ENCODE measurements at regions not wholly inside any gene's neighbourhood (a gene's known extent, or its start where the extent isn't known, plus 50 kb on each side); places are given as distances from the start of the nearest gene placed in this dataset.

DNA sequence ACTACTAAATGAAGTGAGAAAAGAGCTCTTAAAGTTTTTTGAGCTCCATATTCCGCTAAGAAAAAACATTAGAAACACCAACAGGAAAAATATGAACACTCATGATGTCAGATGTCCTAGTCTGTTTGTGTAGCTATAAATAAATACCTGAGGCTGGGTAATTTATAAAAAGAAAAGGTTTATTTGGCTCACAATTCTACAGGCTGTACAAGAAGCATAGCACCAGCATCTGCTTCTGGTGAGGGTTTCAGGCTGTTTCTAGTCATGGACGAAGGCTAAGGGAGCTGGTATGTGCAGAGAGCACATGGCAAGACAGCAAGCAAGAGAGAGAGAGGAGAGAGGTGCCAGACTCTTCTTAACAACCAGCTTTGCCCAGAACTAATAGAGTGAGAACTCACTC lies 186.2 kb downstream of the PLK2 start:
- Histone ChIP-seq H3K4me3 (ENCODE audit: insufficient read depth, low read depth, low read length) (no peak overlapping the region), H2AFZ (ENCODE audit: low read depth, low read length) (no peak overlapping the region), H4K20me1 (ENCODE audit: insufficient read depth, low read length) (no peaks in the 10 kb centered on the region), H3K79me2 (ENCODE audit: insufficient read depth, low read length) (no peaks in the 10 kb centered on the region), H3K36me3 (ENCODE audit: insufficient read depth, low read length) (no peaks in the 10 kb centered on the region), H3K27ac (ENCODE audit: low read depth, low read length) (no peak overlapping the region), H3K4me1 (ENCODE audit: insufficient read depth, low read length) (no peaks in the 10 kb centered on the region), H3K9me3 (ENCODE audit: insufficient read depth, low read depth, low read length) (no peaks in the 10 kb centered on the region), H3K9ac (ENCODE audit: low read length) (no peak overlapping the region), H3K4me2 (ENCODE audit: low read length) (no peak overlapping the region), H3K27me3 (ENCODE audit: insufficient read depth, low read length) (no peaks in the 10 kb centered on the region)
- H3K9me3 Mint-ChIP-seq (ENCODE audit: unreplicated experiment) = peaks cover 6% of the 10 kb centered on the region
- H3K4me1 Mint-ChIP-seq (ENCODE audit: low read depth, unreplicated experiment) = peaks cover 8% of the 10 kb centered on the region
- no peaks in the 10 kb centered on the region for H3K27me3 Mint-ChIP-seq (ENCODE audit: low read depth, unreplicated experiment)
- FAIRE-seq (no peak), DNase-seq (ENCODE audit: low read depth) (no peak)
- peak overlapping the region; percentile 14 for H3K27ac Mint-ChIP-seq (ENCODE audit: unreplicated experiment)
- TF ChIP-seq, protein P1, sequence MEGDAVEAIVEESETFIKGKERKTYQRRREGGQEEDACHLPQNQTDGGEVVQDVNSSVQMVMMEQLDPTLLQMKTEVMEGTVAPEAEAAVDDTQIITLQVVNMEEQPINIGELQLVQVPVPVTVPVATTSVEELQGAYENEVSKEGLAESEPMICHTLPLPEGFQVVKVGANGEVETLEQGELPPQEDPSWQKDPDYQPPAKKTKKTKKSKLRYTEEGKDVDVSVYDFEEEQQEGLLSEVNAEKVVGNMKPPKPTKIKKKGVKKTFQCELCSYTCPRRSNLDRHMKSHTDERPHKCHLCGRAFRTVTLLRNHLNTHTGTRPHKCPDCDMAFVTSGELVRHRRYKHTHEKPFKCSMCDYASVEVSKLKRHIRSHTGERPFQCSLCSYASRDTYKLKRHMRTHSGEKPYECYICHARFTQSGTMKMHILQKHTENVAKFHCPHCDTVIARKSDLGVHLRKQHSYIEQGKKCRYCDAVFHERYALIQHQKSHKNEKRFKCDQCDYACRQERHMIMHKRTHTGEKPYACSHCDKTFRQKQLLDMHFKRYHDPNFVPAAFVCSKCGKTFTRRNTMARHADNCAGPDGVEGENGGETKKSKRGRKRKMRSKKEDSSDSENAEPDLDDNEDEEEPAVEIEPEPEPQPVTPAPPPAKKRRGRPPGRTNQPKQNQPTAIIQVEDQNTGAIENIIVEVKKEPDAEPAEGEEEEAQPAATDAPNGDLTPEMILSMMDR (IDR thresholded peaks at IDR 0.05; ENCODE audit: insufficient read depth, low read depth, low read length) = no peak
- no peak for TF ChIP-seq EZH2 (IDR thresholded peaks at IDR 0.05; ENCODE audit: insufficient read depth, low read length)
- no peak overlapping the region for H3K4me3 Mint-ChIP-seq (ENCODE audit: unreplicated experiment)
- no peaks in the 10 kb centered on the region for H3K36me3 Mint-ChIP-seq (ENCODE audit: low read depth, unreplicated experiment)

DNA sequence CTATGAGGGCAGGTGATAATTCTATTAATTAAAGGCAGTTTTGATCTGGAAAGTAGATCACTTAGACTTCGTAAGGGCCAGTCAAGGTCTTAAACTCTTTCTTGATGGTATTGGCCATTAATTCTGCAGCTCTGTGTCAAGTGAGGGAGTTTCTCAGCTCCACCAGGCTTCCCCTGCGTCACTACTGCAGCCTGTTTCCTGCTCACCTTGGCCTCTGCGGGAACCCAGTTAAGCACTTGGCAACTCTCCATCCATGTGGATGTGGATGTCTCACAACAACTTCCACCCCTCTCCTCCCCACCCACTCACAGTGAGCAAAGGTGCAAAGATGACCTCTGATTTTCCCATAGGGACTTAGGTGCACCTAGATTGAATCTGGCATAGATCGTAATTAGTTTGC lies 191.6 kb downstream of the PLK2 start:
- H3K9ac ChIP-seq (ENCODE audit: low read length) = no peak overlapping the region
- Mint-ChIP-seq H3K36me3 (ENCODE audit: low read depth, unreplicated experiment) (no peaks in the 10 kb centered on the region), H3K4me3 (ENCODE audit: unreplicated experiment) (no peak overlapping the region), H3K27ac (ENCODE audit: unreplicated experiment) (no peak overlapping the region), H3K27me3 (ENCODE audit: low read depth, unreplicated experiment) (no peaks in the 10 kb centered on the region), H3K4me1 (ENCODE audit: low read depth, unreplicated experiment) (peaks cover 2% of the 10 kb centered on the region), H3K9me3 (ENCODE audit: unreplicated experiment) (no peaks in the 10 kb centered on the region)
- H3K79me2 ChIP-seq (ENCODE audit: insufficient read depth, low read length) = no peaks in the 10 kb centered on the region
- H3K36me3 ChIP-seq (ENCODE audit: insufficient read depth, low read length) = no peaks in the 10 kb centered on the region
- H4K20me1 ChIP-seq (ENCODE audit: insufficient read depth, low read length) = no peaks in the 10 kb centered on the region
- DNase-seq (ENCODE audit: low read depth) (no peak), FAIRE-seq (no peak)
- no peaks in the 10 kb centered on the region for H3K27me3 ChIP-seq (ENCODE audit: insufficient read depth, low read length)
- no peak overlapping the region for H3K4me3 ChIP-seq (ENCODE audit: insufficient read depth, low read depth, low read length)
- no peak overlapping the region for H2AFZ ChIP-seq (ENCODE audit: low read depth, low read length)
- H3K4me2 ChIP-seq (ENCODE audit: low read length) = no peak overlapping the region
- TF ChIP-seq EZH2 (IDR thresholded peaks at IDR 0.05; ENCODE audit: insufficient read depth, low read length) = no peak
- TF ChIP-seq, protein P1 (IDR thresholded peaks at IDR 0.05; ENCODE audit: insufficient read depth, low read depth, low read length) = no peak
- no peak overlapping the region for H3K27ac ChIP-seq (ENCODE audit: low read depth, low read length)
- H3K4me1 ChIP-seq (ENCODE audit: insufficient read depth, low read length) = no peaks in the 10 kb centered on the region
- H3K9me3 ChIP-seq (ENCODE audit: insufficient read depth, low read depth, low read length) = no peaks in the 10 kb centered on the region

DNA sequence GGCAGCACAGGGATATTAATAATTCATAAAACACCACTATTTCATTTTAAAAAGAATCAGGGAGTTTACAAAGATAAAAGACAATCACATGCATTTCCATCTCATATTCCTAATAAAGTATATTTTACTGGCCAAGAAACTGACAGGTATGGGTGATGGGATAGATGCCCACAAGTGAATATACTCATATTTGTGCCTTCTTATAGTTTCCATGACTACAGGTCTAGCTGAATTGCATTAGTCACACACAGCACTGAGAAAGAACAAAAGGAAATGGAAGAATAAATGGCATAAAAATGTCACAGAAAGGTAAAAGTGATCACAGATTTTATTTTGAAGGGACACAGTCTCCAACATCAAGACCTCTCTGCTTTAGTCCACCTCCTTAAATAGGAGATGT lies 193.5 kb downstream of the PLK2 start:
- DNase-seq (ENCODE audit: low read depth) = peak; percentile 27
- Histone ChIP-seq H3K27me3 (ENCODE audit: insufficient read depth, low read length) (no peaks in the 10 kb centered on the region), H3K36me3 (ENCODE audit: insufficient read depth, low read length) (no peaks in the 10 kb centered on the region), H4K20me1 (ENCODE audit: insufficient read depth, low read length) (no peaks in the 10 kb centered on the region), H3K4me1 (ENCODE audit: insufficient read depth, low read length) (peaks cover 6% of the 10 kb centered on the region), H3K4me2 (ENCODE audit: low read length) (no peak overlapping the region), H3K9me3 (ENCODE audit: insufficient read depth, low read depth, low read length) (no peaks in the 10 kb centered on the region), H2AFZ (ENCODE audit: low read depth, low read length) (no peak overlapping the region), H3K9ac (ENCODE audit: low read length) (no peak overlapping the region), H3K27ac (ENCODE audit: low read depth, low read length) (no peak overlapping the region), H3K79me2 (ENCODE audit: insufficient read depth, low read length) (no peaks in the 10 kb centered on the region), H3K4me3 (ENCODE audit: insufficient read depth, low read depth, low read length) (no peak overlapping the region)
- no peak overlapping the region for H3K4me3 Mint-ChIP-seq (ENCODE audit: unreplicated experiment)
- H3K27me3 Mint-ChIP-seq (ENCODE audit: low read depth, unreplicated experiment) = no peaks in the 10 kb centered on the region
- no peaks in the 10 kb centered on the region for H3K4me1 Mint-ChIP-seq (ENCODE audit: low read depth, unreplicated experiment)
- peak overlapping the region; percentile 29 for H3K27ac Mint-ChIP-seq (ENCODE audit: unreplicated experiment)
- H3K36me3 Mint-ChIP-seq (ENCODE audit: low read depth, unreplicated experiment) = no peaks in the 10 kb centered on the region
- no peak for TF ChIP-seq EZH2 (IDR thresholded peaks at IDR 0.05; ENCODE audit: insufficient read depth, low read length)
- TF ChIP-seq, protein P1 (IDR thresholded peaks at IDR 0.05; ENCODE audit: insufficient read depth, low read depth, low read length) = no peak
- H3K9me3 Mint-ChIP-seq (ENCODE audit: unreplicated experiment) = peaks cover 2% of the 10 kb centered on the region
- FAIRE-seq = no peak
